ENCODE measurements at regions not wholly inside any gene's neighbourhood (a gene's known extent, or its start where the extent isn't known, plus 50 kb on each side); places are given as distances from the start of the nearest gene placed in this dataset.

- no peak for TF ChIP-seq ZBTB40 (IDR thresholded peaks at IDR 0.05)
- no peak for TF ChIP-seq ZBTB40 (CRISPR knock-in tag; IDR thresholded peaks at IDR 0.05)
- TF ChIP-seq MED1 (CRISPR knock-in tag; IDR thresholded peaks at IDR 0.05): no peak
- no peak for TF ChIP-seq ZNF503 (CRISPR knock-in tag; IDR thresholded peaks at IDR 0.05)
- TF ChIP-seq HOMEZ (CRISPR knock-in tag; IDR thresholded peaks at IDR 0.05; ENCODE audit: low read depth): no peak
- TF ChIP-seq SNAPC4 (CRISPR knock-in tag; IDR thresholded peaks at IDR 0.05): no peak
- peak; percentile 85; the same call in 2 of the 3 replicates for TF ChIP-seq MXI1 (IDR thresholded peaks at IDR 0.05; ENCODE audit: borderline replicate concordance, low read depth, low read length)
- TF ChIP-seq MTERF4 (CRISPR knock-in tag; IDR thresholded peaks at IDR 0.05): no peak
- no peak for TF ChIP-seq ZNF263 (CRISPR knock-in tag; IDR thresholded peaks at IDR 0.05)
- TF ChIP-seq CENPX (CRISPR knock-in tag; IDR thresholded peaks at IDR 0.05): no peak
- no peak for TF ChIP-seq RARG (CRISPR knock-in tag; IDR thresholded peaks at IDR 0.05; ENCODE audit: low read depth)
- no peak for TF ChIP-seq KDM4B (CRISPR knock-in tag; IDR thresholded peaks at IDR 0.05)
These were observed 111.8 kb downstream of the ACTL7B start (continued) for GRCh38 chr9:108743901-108744371.

Measured in HepG2 (cell line).